NB4 (cell line): ENCODE measurements at regions not wholly inside any gene's neighbourhood (a gene's known extent, or its start where the extent isn't known, plus 50 kb on each side); places are given as distances from the start of the nearest gene placed in this dataset.

ENCODE experiments used
- CTCF ChIP-seq: IDR thresholded peaks from one replicate; pipeline ENCODE4 v1.5.1; 2012; ENCODE audit warnings: low read depth, low read length
- MAX ChIP-seq: IDR thresholded peaks from 2 replicates; pipeline ENCODE4 v1.6.1; 2011; ENCODE audit warnings: low read depth, low read length
- MYC ChIP-seq: IDR thresholded peaks from 2 replicates; pipeline ENCODE4 v1.6.1; 2011; ENCODE audit warnings: low read depth, low read length
- POLR2A ChIP-seq: IDR thresholded peaks from 2 replicates; pipeline ENCODE4 v1.6.1; 2011; ENCODE audit warnings: mild to moderate bottlenecking; ENCODE audit not compliant: insufficient read length; ENCODE audit errors: extremely low read depth

- no peak for TF ChIP-seq CTCF
- TF ChIP-seq POLR2A = no peak
- TF ChIP-seq MAX = no peak
- no peak for TF ChIP-seq MYC
Observed at GRCh38 chr4:14524276-14524675, 478.0 kb upstream of the CPEB2 start.
